GM18909 (cell line): ENCODE measurements at regions not wholly inside any gene's neighbourhood (a gene's known extent, or its start where the extent isn't known, plus 50 kb on each side); places are given as distances from the start of the nearest gene placed in this dataset.
A peak's percentile ranks its signal among the peaks of the same experiment; 100 is the strongest.

Source experiments
- ATAC-seq: cut with Tn5 transposase; IDR thresholded peaks from one replicate; pipeline ENCODE4 v1.9.1; 2021; ENCODE audit warnings: mild to moderate bottlenecking; ENCODE audit not compliant: unreplicated experiment, poor library complexity

GRCh38 chr6:137685798-137686375 is 181.2 kb upstream of the TNFAIP3 start:
- ATAC-seq: no peak

DNA sequence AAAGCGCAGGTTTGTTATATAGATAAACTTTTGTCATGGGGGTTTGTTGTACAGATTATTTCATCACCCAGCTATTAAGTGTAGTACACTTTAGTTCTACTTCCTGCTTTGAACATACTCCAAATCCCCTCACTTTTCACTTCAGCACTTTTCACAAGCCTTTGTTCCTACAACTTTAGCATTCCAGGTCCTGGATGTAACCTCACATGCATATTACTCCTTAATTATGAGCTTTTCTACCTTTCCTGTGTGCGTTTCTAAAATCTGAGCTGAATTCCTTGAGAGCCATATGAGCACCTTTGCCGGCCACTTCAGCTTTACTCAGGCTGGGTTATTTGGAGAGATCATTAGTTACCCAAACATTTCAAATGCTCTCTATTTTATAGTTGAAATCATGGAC is 179.2 kb upstream of the TNFAIP3 start:
- ATAC-seq: no peak

- ATAC-seq: no peak
These were observed 178.7 kb upstream of the TNFAIP3 start for GRCh38 chr6:137688230-137688971.

DNA sequence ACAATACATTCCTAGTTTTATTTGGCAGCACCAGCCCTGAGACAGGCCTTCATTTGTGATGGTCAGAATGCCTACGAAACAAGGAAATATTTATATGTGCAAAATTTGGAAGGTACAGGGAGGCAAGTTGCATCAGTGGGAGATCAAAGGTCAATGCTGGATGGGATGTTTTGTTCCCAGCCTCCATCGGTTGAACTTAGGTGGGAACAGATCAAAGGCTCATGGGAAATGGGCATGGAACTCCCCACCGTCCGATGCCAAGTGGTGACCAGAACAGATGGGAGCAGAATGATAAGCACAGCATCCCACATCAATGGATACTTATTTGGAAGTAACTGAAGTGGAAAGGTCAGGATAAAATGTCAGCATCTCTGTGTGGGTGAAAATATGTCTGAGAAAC is 177.7 kb upstream of the TNFAIP3 start:
- ATAC-seq: no peak

- ATAC-seq: no peak
These were observed 177.0 kb upstream of the TNFAIP3 start for GRCh38 chr6:137690034-137690433.

DNA sequence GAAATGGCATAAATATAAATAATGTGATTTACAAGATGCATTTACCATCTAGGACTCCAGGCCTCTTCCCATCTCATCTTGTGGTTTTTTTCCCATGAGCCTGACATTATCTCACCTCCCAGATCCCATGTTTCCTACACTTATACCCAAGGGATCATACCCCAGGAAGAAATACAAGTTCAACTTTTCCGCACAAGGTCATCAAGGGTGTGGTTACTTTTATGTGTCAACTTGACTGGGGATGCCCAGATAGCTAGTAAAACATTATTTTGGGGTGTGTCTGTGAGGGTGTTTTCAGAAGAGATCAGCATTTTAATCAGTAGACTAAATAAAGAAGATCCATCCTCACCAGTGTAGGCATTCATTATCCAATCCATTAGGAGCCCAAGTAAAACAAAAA is 176.3 kb upstream of the TNFAIP3 start:
- no peak for ATAC-seq

GRCh38 chr6:137692308-137692707 is 174.8 kb upstream of the TNFAIP3 start:
- ATAC-seq: no peak

DNA sequence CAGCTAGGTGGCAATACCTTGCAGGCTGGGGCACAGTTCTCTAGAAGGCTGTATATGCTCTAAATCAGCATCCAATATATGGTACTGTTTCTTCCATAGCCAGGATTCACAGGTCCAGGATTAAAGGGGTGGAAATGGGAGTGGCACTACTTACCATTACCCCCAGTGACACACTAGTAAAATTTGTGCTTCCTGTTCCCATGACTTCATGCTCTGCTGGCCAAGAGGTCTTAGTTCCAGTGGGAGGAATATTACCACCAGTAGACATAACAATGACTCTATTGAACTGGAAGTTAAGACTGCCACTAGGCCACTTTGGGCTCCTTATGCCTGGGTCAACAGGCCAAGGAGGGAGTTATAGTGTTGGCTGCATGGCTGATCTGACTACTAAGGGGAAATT is 174.3 kb upstream of the TNFAIP3 start:
- no peak for ATAC-seq

DNA sequence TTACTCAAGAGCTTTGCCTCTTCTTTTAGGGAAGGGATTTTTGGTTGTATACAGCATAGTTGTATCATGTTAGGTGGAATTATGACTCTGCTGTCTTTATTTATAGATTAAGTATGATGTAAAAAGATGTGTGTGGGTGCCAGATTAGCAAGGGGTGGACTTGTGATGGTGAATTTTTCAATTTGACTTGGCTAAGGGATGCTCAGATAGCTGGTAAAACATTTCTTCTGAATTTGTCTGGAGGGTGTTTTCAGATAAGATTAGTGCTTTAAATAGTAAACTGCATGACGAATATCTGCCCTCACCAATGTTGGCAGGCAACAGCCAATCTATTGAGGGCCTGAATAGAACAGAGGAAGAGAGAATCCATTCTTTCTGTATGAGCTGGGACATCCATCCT is 173.3 kb upstream of the TNFAIP3 start:
- no peak for ATAC-seq

- no peak for ATAC-seq
These were observed 170.3 kb upstream of the TNFAIP3 start for GRCh38 chr6:137696765-137697164.

DNA sequence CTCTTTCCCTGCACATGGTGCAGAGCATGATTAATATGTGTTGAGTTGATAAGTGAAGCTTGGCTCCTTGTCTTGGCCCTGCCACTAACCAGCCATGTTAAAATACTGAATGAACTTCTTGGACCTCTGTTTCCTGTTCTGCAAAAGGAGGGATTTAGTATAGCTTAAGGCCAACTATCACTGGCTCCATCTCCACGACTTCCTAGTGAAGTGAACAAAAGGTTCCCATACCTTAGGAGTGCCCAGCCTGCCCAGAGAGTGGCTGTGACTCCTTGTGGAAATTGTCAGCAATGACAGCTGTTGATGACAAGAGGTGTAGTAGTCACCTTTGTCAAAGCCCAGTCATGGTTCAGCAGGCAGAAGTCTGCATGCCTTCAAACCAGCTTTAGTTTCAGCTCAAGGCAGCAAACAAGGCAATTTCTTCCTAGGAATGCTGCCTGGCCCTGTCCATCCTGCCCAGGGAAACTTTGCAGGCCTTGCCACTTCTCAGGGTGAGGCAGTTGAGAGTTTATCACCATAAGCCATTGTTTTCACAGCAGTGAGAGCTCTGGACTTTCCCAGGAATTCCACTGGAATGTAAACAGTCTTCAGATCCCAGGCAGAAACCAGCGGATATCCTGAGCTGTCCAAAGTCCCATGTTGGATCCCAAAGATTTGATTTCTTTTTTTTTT is 169.7 kb upstream of the TNFAIP3 start:
- ATAC-seq: peak; percentile 83

DNA sequence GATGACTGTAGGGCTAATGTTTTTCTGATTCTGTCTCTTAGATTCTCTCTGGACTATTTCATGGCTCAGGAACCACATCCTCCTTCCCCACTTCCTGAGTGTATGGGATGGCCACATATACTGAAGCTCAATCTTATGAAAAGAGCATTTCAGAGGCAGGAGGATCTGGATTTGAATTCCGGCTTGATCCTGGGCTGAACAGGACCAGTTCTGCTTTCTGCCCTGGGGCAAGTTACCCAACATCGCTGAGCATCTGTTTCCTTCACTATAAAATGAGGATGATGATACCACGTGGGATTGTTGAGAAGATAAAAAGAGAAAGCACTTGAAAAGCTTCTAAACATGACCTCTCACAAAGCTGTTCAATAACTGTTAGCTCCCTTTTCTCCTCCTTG is 168.4 kb upstream of the TNFAIP3 start:
- no peak for ATAC-seq

GRCh38 chr6:137699031-137699683 is 167.9 kb upstream of the TNFAIP3 start:
- ATAC-seq: no peak

DNA sequence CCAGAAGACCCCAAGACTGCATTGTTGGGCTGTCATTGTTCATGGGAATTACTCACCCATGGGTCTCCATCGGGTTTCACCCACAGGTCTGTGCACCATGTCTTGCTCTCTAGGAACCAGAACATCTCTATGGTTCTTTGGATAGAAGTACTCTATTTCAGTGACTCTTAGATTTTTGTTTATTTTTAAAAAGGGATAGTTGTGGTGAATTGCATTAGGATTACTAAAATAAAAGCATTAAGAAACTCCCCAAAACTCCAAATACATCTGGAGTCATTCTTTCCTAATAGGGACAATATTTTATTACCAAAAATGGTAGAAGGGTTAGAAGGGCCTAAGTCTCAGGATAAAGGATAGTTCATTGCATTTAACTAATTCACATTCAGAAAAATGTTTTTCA is 166.9 kb upstream of the TNFAIP3 start:
- ATAC-seq: no peak

GRCh38 chr6:137700751-137701477 is 166.1 kb upstream of the TNFAIP3 start:
- ATAC-seq: no peak

- ATAC-seq: no peak
These were observed 165.1 kb upstream of the TNFAIP3 start for GRCh38 chr6:137701942-137702341.

DNA sequence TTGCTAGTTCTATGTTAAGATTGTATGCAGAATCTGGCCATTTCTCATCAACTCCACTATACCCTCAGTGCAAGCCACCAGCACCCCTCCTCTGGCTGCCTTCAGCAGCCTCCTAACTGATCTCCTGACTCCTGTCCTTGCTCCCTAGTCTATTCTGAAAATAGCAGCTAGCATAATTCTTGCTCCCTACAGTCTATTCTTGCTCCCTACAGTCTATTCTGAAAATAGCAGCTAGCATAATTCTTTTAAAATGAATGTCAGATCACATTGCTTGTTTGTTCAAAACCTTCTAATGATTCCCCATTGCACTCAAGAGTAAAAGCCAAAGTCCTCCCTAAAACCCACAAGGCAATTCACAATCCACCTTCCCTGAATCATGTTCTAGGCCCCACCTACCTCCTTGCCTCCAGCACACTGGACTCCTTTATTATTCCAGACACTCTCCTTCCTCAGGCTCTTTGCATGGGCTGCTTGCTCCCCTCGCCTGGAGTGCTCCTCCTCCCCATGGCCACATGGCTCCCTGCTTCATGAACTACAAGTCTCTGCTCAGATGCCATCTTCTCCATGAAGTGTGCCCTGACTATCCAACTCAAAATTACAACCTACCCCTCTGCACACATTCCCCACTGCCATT is 164.2 kb upstream of the TNFAIP3 start:
- ATAC-seq: no peak

DNA sequence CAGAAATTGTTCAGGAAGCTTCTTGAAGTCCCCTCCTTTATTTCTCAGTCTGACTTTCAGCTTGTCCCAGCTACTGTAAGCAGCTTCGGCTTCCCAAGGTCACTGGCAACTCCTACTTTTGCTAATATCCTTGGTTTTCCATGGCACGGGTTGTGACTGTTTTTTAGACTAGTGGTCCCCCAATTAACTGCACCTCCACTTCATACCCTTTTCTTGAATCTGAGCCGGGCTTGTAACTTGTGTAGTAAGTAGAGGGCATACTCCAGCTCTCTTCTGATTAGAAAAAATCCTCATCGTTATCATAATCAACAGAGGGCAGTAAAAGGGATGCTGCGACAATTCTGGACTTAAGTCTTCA is 162.3 kb upstream of the TNFAIP3 start:
- ATAC-seq: no peak

DNA sequence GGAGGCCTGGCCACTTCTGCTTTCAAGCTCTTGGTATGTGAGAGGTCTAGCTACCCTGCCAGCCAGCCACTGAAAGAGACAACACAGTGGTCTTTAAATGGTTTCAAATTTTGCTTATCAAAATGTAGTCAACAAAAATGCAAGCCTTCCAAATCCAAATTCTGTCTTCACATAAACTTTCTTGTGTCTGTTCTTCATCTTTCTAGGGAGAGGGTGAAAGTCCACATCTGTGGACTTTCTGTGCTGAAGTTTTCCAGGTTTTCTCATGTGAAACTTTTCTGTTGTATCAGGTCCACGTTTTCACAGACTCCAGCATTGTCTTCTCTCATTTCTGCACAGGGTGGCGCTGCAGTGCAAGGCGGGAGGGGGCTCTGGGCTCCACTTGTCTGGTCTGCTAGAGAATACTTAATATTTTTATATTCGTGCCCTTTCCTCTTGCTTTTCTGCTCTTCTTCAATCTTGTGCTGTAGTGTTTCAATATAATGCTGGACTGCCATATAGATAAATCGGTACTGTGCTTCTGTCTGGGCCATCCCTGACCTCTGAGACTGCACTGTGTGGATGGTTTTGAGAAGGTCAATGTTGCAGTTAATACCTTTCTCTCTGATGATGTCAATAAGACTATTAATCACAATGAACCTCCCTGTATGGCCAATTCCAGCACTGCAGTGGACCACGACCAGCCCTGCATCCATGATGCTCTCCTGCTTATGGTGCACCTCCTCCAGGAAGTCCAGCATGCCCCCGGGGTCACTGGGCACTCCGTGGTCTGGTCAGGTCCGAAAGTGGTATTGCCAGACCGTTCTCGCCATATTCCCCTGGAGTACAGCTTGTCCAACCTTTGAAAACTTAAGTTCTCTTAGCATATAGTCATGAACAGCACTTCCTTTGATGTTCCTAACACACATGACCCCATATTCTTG is 161.6 kb upstream of the TNFAIP3 start:
- ATAC-seq: peak; percentile 36
